ENCODE measurements at regions not wholly inside any gene's neighbourhood (a gene's known extent, or its start where the extent isn't known, plus 50 kb on each side); places are given as distances from the start of the nearest gene placed in this dataset.

- Histone ChIP-seq H3K4me2 (ENCODE audit: low read length) (no peak overlapping the region), H3K79me2 (ENCODE audit: control insufficient read depth, insufficient read depth, low read length) (no peaks in the 10 kb centered on the region), H2AK5ac (ENCODE audit: low read length) (no peak overlapping the region), H2BK5ac (ENCODE audit: low read length) (no peak overlapping the region), H3K4me3 (ENCODE audit: low read length) (no peak overlapping the region), H3K36me3 (ENCODE audit: control insufficient read depth, insufficient read depth, low read length) (no peaks in the 10 kb centered on the region), H4K5ac (ENCODE audit: low read length) (no peak overlapping the region), H3K79me1 (ENCODE audit: low read length) (no peaks in the 10 kb centered on the region), H4K8ac (ENCODE audit: low read depth, low read length) (no peak overlapping the region), H3K27ac (ENCODE audit: low read depth, low read length) (no peak overlapping the region), H3K4me1 (ENCODE audit: control insufficient read depth, low read depth, low read length) (no peaks in the 10 kb centered on the region), H2BK15ac (replicated peaks; ENCODE audit: low read depth) (no peak overlapping the region), H3K18ac (ENCODE audit: low read length) (no peak overlapping the region), H3K27me3 (ENCODE audit: insufficient read depth, low read length, poor library complexity) (no peaks in the 10 kb centered on the region), H3K23ac (ENCODE audit: low read length) (no peak overlapping the region), H3K4ac (ENCODE audit: low read depth, low read length) (no peak overlapping the region), H3K9ac (ENCODE audit: low read length) (no peak overlapping the region), H2BK120ac (ENCODE audit: low read depth, low read length) (no peak overlapping the region), H3K56ac (ENCODE audit: low read length) (no peak overlapping the region)
- no peak for DNase-seq
- WGBS (ENCODE audit: extremely low coverage, insufficient coverage, low lambda C conversion rate), result no CpG with 5 or more reads among the region's 1 CpG
Measured at GRCh38 chr5:68643064-68643463, 427.5 kb downstream of the PIK3R1 start.

- peak; percentile 11 for DNase-seq
- Histone ChIP-seq H4K5ac (ENCODE audit: low read length) (no peak overlapping the region), H3K4me2 (ENCODE audit: low read length) (no peak overlapping the region), H3K27ac (ENCODE audit: low read depth, low read length) (no peak overlapping the region), H3K23ac (ENCODE audit: low read length) (no peak overlapping the region), H3K27me3 (ENCODE audit: insufficient read depth, low read length, poor library complexity) (no peaks in the 10 kb centered on the region), H3K4me1 (ENCODE audit: control insufficient read depth, low read depth, low read length) (no peaks in the 10 kb centered on the region), H2BK5ac (ENCODE audit: low read length) (no peak overlapping the region), H2BK15ac (replicated peaks; ENCODE audit: low read depth) (no peak overlapping the region), H3K79me2 (ENCODE audit: control insufficient read depth, insufficient read depth, low read length) (no peaks in the 10 kb centered on the region), H3K18ac (ENCODE audit: low read length) (no peak overlapping the region), H3K56ac (ENCODE audit: low read length) (no peak overlapping the region), H3K9ac (ENCODE audit: low read length) (no peak overlapping the region), H3K79me1 (ENCODE audit: low read length) (no peaks in the 10 kb centered on the region), H2BK120ac (ENCODE audit: low read depth, low read length) (no peak overlapping the region), H2AK5ac (ENCODE audit: low read length) (no peak overlapping the region), H4K8ac (ENCODE audit: low read depth, low read length) (no peak overlapping the region), H3K4ac (ENCODE audit: low read depth, low read length) (no peak overlapping the region), H3K36me3 (ENCODE audit: control insufficient read depth, insufficient read depth, low read length) (no peaks in the 10 kb centered on the region), H3K4me3 (ENCODE audit: low read length) (no peak overlapping the region)
- WGBS (ENCODE audit: extremely low coverage, insufficient coverage, low lambda C conversion rate), result no CpG with 5 or more reads among the region's 3 CpGs
Measured at GRCh38 chr5:68644971-68645370, 429.4 kb downstream of the PIK3R1 start.

- no peak overlapping the region for H4K8ac ChIP-seq (ENCODE audit: low read depth, low read length)
- no peaks in the 10 kb centered on the region for H3K79me2 ChIP-seq (ENCODE audit: control insufficient read depth, insufficient read depth, low read length)
- no peak overlapping the region for H3K4me2 ChIP-seq (ENCODE audit: low read length)
- DNase-seq, result no peak
- H3K23ac ChIP-seq (ENCODE audit: low read length), result no peak overlapping the region
- no peak overlapping the region for H3K18ac ChIP-seq (ENCODE audit: low read length)
- no peak overlapping the region for H2BK120ac ChIP-seq (ENCODE audit: low read depth, low read length)
- no CpG with 5 or more reads among the region's 1 CpG for WGBS (ENCODE audit: extremely low coverage, insufficient coverage, low lambda C conversion rate)
- H2AK5ac ChIP-seq (ENCODE audit: low read length), result no peak overlapping the region
- H2BK15ac ChIP-seq (replicated peaks; ENCODE audit: low read depth), result no peak overlapping the region
- H3K79me1 ChIP-seq (ENCODE audit: low read length), result no peaks in the 10 kb centered on the region
- no peak overlapping the region for H2BK5ac ChIP-seq (ENCODE audit: low read length)
- no peak overlapping the region for H3K27ac ChIP-seq (ENCODE audit: low read depth, low read length)
- no peak overlapping the region for H3K4me3 ChIP-seq (ENCODE audit: low read length)
- no peaks in the 10 kb centered on the region for H3K27me3 ChIP-seq (ENCODE audit: insufficient read depth, low read length, poor library complexity)
- no peaks in the 10 kb centered on the region for H3K4me1 ChIP-seq (ENCODE audit: control insufficient read depth, low read depth, low read length)
- no peak overlapping the region for H4K5ac ChIP-seq (ENCODE audit: low read length)
- H3K36me3 ChIP-seq (ENCODE audit: control insufficient read depth, insufficient read depth, low read length), result no peaks in the 10 kb centered on the region
- no peak overlapping the region for H3K4ac ChIP-seq (ENCODE audit: low read depth, low read length)
- no peak overlapping the region for H3K9ac ChIP-seq (ENCODE audit: low read length)
- no peak overlapping the region for H3K56ac ChIP-seq (ENCODE audit: low read length)
Measured at GRCh38 chr5:68646144-68646543, 430.6 kb downstream of the PIK3R1 start.

- no peak overlapping the region for H2BK5ac ChIP-seq (ENCODE audit: low read length)
- WGBS (ENCODE audit: extremely low coverage, insufficient coverage, low lambda C conversion rate), result no CpG with 5 or more reads among the region's 3 CpGs
- DNase-seq, result no peak
Measured at GRCh38 chr5:68647743-68648142, 432.2 kb downstream of the PIK3R1 start.

GRCh38 chr5:68648944-68649857 lies 433.6 kb downstream of the PIK3R1 start:
- Histone ChIP-seq H3K4ac (ENCODE audit: low read depth, low read length) (no peak overlapping the region), H3K9ac (ENCODE audit: low read length) (no peak overlapping the region), H4K5ac (ENCODE audit: low read length) (no peak overlapping the region), H3K79me1 (ENCODE audit: low read length) (no peaks in the 10 kb centered on the region), H3K27me3 (ENCODE audit: insufficient read depth, low read length, poor library complexity) (no peaks in the 10 kb centered on the region), H3K4me2 (ENCODE audit: low read length) (no peak overlapping the region), H3K18ac (ENCODE audit: low read length) (no peak overlapping the region), H3K36me3 (ENCODE audit: control insufficient read depth, insufficient read depth, low read length) (no peaks in the 10 kb centered on the region), H3K79me2 (ENCODE audit: control insufficient read depth, insufficient read depth, low read length) (no peaks in the 10 kb centered on the region), H2BK5ac (ENCODE audit: low read length) (no peak overlapping the region), H2BK15ac (replicated peaks; ENCODE audit: low read depth) (no peak overlapping the region), H3K23ac (ENCODE audit: low read length) (no peak overlapping the region), H2BK120ac (ENCODE audit: low read depth, low read length) (no peak overlapping the region), H4K8ac (ENCODE audit: low read depth, low read length) (no peak overlapping the region), H3K27ac (ENCODE audit: low read depth, low read length) (no peak overlapping the region), H2AK5ac (ENCODE audit: low read length) (no peak overlapping the region), H3K4me1 (ENCODE audit: control insufficient read depth, low read depth, low read length) (no peaks in the 10 kb centered on the region), H3K4me3 (ENCODE audit: low read length) (no peak overlapping the region), H3K56ac (ENCODE audit: low read length) (no peak overlapping the region)
- no peak for DNase-seq
- WGBS (ENCODE audit: extremely low coverage, insufficient coverage, low lambda C conversion rate), result no CpG with 5 or more reads among the region's 8 CpGs

More at GRCh38 chr5:68647743-68648142, 432.2 kb downstream of the PIK3R1 start:
- Histone ChIP-seq H4K8ac (ENCODE audit: low read depth, low read length) (no peak overlapping the region), H2AK5ac (ENCODE audit: low read length) (no peak overlapping the region), H3K36me3 (ENCODE audit: control insufficient read depth, insufficient read depth, low read length) (no peaks in the 10 kb centered on the region), H4K5ac (ENCODE audit: low read length) (no peak overlapping the region), H3K27me3 (ENCODE audit: insufficient read depth, low read length, poor library complexity) (no peaks in the 10 kb centered on the region), H3K79me1 (ENCODE audit: low read length) (no peaks in the 10 kb centered on the region), H3K27ac (ENCODE audit: low read depth, low read length) (no peak overlapping the region), H3K4me1 (ENCODE audit: control insufficient read depth, low read depth, low read length) (no peaks in the 10 kb centered on the region), H3K23ac (ENCODE audit: low read length) (no peak overlapping the region), H3K18ac (ENCODE audit: low read length) (no peak overlapping the region), H3K79me2 (ENCODE audit: control insufficient read depth, insufficient read depth, low read length) (no peaks in the 10 kb centered on the region), H2BK15ac (replicated peaks; ENCODE audit: low read depth) (no peak overlapping the region), H3K9ac (ENCODE audit: low read length) (no peak overlapping the region), H2BK120ac (ENCODE audit: low read depth, low read length) (no peak overlapping the region), H3K56ac (ENCODE audit: low read length) (no peak overlapping the region), H3K4me3 (ENCODE audit: low read length) (no peak overlapping the region), H3K4ac (ENCODE audit: low read depth, low read length) (no peak overlapping the region), H3K4me2 (ENCODE audit: low read length) (no peak overlapping the region)

Measured in mesendoderm (in vitro differentiated cells).